Stomach (tissue), 8 donors: ENCODE measurements at regions not wholly inside any gene's neighbourhood (a gene's known extent, or its start where the extent isn't known, plus 50 kb on each side); places are given as distances from the start of the nearest gene placed in this dataset.
A peak's percentile ranks its signal among the peaks of the same experiment; 100 is the strongest.
"Not testable (repeated sequence)": the region's sequence is repeated elsewhere in the genome, so short reads cannot be mapped to it uniquely, and the experiment has no call there.

ENCODE experiments used
- DNase-seq, 2 donors: peaks; one replicate each; pipeline versions ENCODE4 v3.0.0 to v3.0.0-alpha.2; 2013 to 2019
- H3K27ac ChIP-seq, 5 donors: fragments of 200-600 bp in 4 of 5; sonication (generic) in 4 of 5; one replicate each; pipeline ENCODE4 v1.5.1; 2013 to 2019; ENCODE audit warnings: mild to moderate bottlenecking in 1 of 5, moderate library complexity in 1 of 5
- H3K27me3 ChIP-seq, 3 donors: fragments of 200-600 bp; sonication (generic); one replicate each; pipeline ENCODE4 v1.5.1; 2017 to 2019; ENCODE audit warnings: mixed run types in 1 of 3
- H3K36me3 ChIP-seq, 4 donors: fragments of 200-600 bp; sonication (generic); 1 replicate in 3 of 4; 2 replicates in 1 of 4; pipeline ENCODE4 v1.5.1; 2016 to 2019
- H3K4me1 ChIP-seq, 4 donors: fragments of 200-600 bp; sonication (generic); one replicate each; pipeline ENCODE4 v1.5.1; 2016 to 2019
- H3K4me3 ChIP-seq, 4 donors: fragments of 200-600 bp; sonication (generic) in 3 of 4; one replicate each; pipeline ENCODE4 v1.5.1; 2016 to 2019; ENCODE audit warnings: mild to moderate bottlenecking in 1 of 4
- H3K9me3 ChIP-seq, 4 donors: fragments of 200-600 bp; sonication (generic); one replicate each; pipeline ENCODE4 v1.5.1; 2016 to 2019
- CTCF ChIP-seq, 7 experiments: fragments of 450-650 bp in 4 of 7; fragments of 200-600 bp in 3 of 7; sonication (generic) in 3 of 7; IDR thresholded peaks; one replicate each; pipeline ENCODE4 v1.5.1; 2016 to 2019; ENCODE audit warnings: antibody characterized with exemption in 7 of 7, control low read depth in 2 of 7, mild to moderate bottlenecking in 1 of 7
- EP300 ChIP-seq: sonication (generic); formaldehyde crosslinking; IDR thresholded peaks from one replicate; pipeline ENCODE4 v1.6.1; 2017; ENCODE audit warnings: antibody characterized with exemption
- POLR2A ChIP-seq, 4 donors: fragments of 450-650 bp; IDR thresholded peaks; one replicate each; pipeline ENCODE4 v1.6.1; 2016; ENCODE audit warnings: antibody characterized with exemption in 4 of 4, control low read depth in 2 of 4, mild to moderate bottlenecking in 1 of 4, moderate library complexity in 1 of 4
- POLR2AphosphoS5 ChIP-seq, 3 donors: sonication (generic); formaldehyde crosslinking; IDR thresholded peaks; one replicate each; pipeline ENCODE4 v1.6.1; 2016; ENCODE audit warnings: antibody characterized with exemption in 3 of 3
- WGBS, 5 donors: extraction: QIAGEN DNeasy Blood & Tissue Kit in 3 of 5; methylation state at CpG; one replicate each; pipeline versions ENCODE4 v1.1.5 to v1.1.7; 2013 to 2018; 5-methylcytosine and 5-hydroxymethylcytosine counted together
- intact Hi-C: fragments of 100-400 bp; cut with DNase I; formaldehyde crosslinking; loops from one replicate; pipeline ENCODE4 v1.15.1; 2023; ENCODE audit warnings: low total_unique reads
- donor health status: healthy with polysubstance abuse.
- donor health status: Bipolar disorder and iron deficiency.
- donor health status: healthy.

- DNase-seq, result no peak
- no peak overlapping the region for H3K27ac ChIP-seq
- no peaks in the 10 kb centered on the region for H3K9me3 ChIP-seq
- TF ChIP-seq POLR2A (IDR thresholded peaks at IDR 0.05) (no peak), POLR2AphosphoS5 (IDR thresholded peaks at IDR 0.05) (no peak)
- H3K4me1 ChIP-seq, result no peaks in the 10 kb centered on the region
- H3K27me3 ChIP-seq, result no peaks in the 10 kb centered on the region
- no peak overlapping the region for H3K4me3 ChIP-seq
- WGBS, 5 donors, result 49 to 78% (median 67%) methylated on average over 1 of the region's 1 CpG
- intact Hi-C loops, result no loop called here
- H3K36me3 ChIP-seq, result no peaks in the 10 kb centered on the region
Observed at GRCh38 chr1:221276896-221277409, 397.7 kb downstream of the HLX start.

- H3K4me3 ChIP-seq, result no peak overlapping the region
- no peak for TF ChIP-seq POLR2AphosphoS5 (IDR thresholded peaks at IDR 0.05)
- no peak for TF ChIP-seq EP300
- TF ChIP-seq POLR2A (IDR thresholded peaks at IDR 0.05), result no peak
- TF ChIP-seq CTCF (IDR thresholded peaks at IDR 0.05), result no peak
- H3K27me3 ChIP-seq, result no peaks in the 10 kb centered on the region
- H3K4me1 ChIP-seq, result no peaks in the 10 kb centered on the region
- no peak for DNase-seq
- intact Hi-C loops, result no loop called here
- no peaks in the 10 kb centered on the region for H3K36me3 ChIP-seq
- H3K27ac ChIP-seq, result no peak overlapping the region
- no peaks in the 10 kb centered on the region for H3K9me3 ChIP-seq
Observed at GRCh38 chr1:221279146-221279545, 399.9 kb downstream of the HLX start.

- H3K9me3 ChIP-seq, result no peaks in the 10 kb centered on the region
- H3K36me3 ChIP-seq, result no peaks in the 10 kb centered on the region
- no peak overlapping the region for H3K27ac ChIP-seq
- WGBS, 5 donors, result 35 to 71% (median 63%) methylated on average over 1 of the region's 1 CpG
- no peaks in the 10 kb centered on the region for H3K4me1 ChIP-seq
- no peaks in the 10 kb centered on the region for H3K27me3 ChIP-seq
- DNase-seq, result no peak
- intact Hi-C loops, result no loop called here
- TF ChIP-seq CTCF (IDR thresholded peaks at IDR 0.05) (no peak), POLR2AphosphoS5 (IDR thresholded peaks at IDR 0.05) (no peak), POLR2A (IDR thresholded peaks at IDR 0.05) (no peak), EP300 (no peak)
- H3K4me3 ChIP-seq, result no peak overlapping the region
Observed at GRCh38 chr1:221283532-221283931, 404.3 kb downstream of the HLX start.

- peak in 1 of 2 donors; percentile 53 for DNase-seq
- Histone ChIP-seq H3K36me3 (no peaks in the 10 kb centered on the region), H3K27me3 (no peaks in the 10 kb centered on the region), H3K4me1 (no peaks in the 10 kb centered on the region), H3K9me3 (no peaks in the 10 kb centered on the region), H3K4me3 (no peak overlapping the region), H3K27ac (no peak overlapping the region)
- WGBS, 5 donors, result 14 to 35% (median 23%) methylated on average over 1 of the region's 1 CpG
- TF ChIP-seq CTCF (IDR thresholded peaks at IDR 0.05), result no peak
- TF ChIP-seq POLR2A (IDR thresholded peaks at IDR 0.05), result no peak
- TF ChIP-seq POLR2AphosphoS5 (IDR thresholded peaks at IDR 0.05), result no peak
- TF ChIP-seq EP300, result no peak
- intact Hi-C loops, result no loop called here
Observed at GRCh38 chr1:221284028-221284427, 404.8 kb downstream of the HLX start.

- DNase-seq, H3K4me1 ChIP-seq, H3K4me3 ChIP-seq, H3K36me3 ChIP-seq, H3K9me3 ChIP-seq, intact Hi-C loops, H3K27me3 ChIP-seq, H3K27ac ChIP-seq: not testable (repeated sequence)
- 73 to 87% (median 78%) methylated on average over 14 of the region's 14 CpGs for WGBS, 5 donors
Observed at GRCh38 chr1:221284991-221285390, 405.7 kb downstream of the HLX start.

GRCh38 chr1:221285458-221286210 lies 406.4 kb downstream of the HLX start:
- WGBS, 5 donors, result 89 to 95% (median 94%) methylated on average over 18 to 45 of the region's 45 CpGs
- H3K4me3 ChIP-seq, H3K4me1 ChIP-seq, intact Hi-C loops, DNase-seq, H3K36me3 ChIP-seq, H3K27ac ChIP-seq, H3K9me3 ChIP-seq, H3K27me3 ChIP-seq: not testable (repeated sequence)
